LNCaP clone FGC (cell line): ENCODE measurements at regions not wholly inside any gene's neighbourhood (a gene's known extent, or its start where the extent isn't known, plus 50 kb on each side); places are given as distances from the start of the nearest gene placed in this dataset.

Experiments used
- DNase-seq: peaks from one replicate; pipeline ENCODE4 v3.0.0-alpha.2; 2011; ENCODE audit warnings: low read depth
- H3K4me3 ChIP-seq: 2 replicates; pipeline ENCODE4 v1.5.1; 2011; ENCODE audit warnings: mild to moderate bottlenecking, low read depth, low read length, control low read depth
- CTCF ChIP-seq: IDR thresholded peaks from 2 replicates; pipeline ENCODE4 v1.5.1; 2012; ENCODE audit warnings: mild to moderate bottlenecking; ENCODE audit not compliant: control insufficient read depth, insufficient read depth; ENCODE audit errors: extremely low read depth

GRCh38 chr5:130715541-130715940, 449.5 kb downstream of the HINT1 start:
- no peak for DNase-seq
- no peak overlapping the region for H3K4me3 ChIP-seq
- TF ChIP-seq CTCF, result no peak

GRCh38 chr5:130714200-130714599, 450.9 kb downstream of the HINT1 start:
- no peak for TF ChIP-seq CTCF
- no peak overlapping the region for H3K4me3 ChIP-seq
- DNase-seq, result no peak

GRCh38 chr5:130712324-130712723, 452.7 kb downstream of the HINT1 start:
- no peak for DNase-seq
- no peak for TF ChIP-seq CTCF
- H3K4me3 ChIP-seq, result no peak overlapping the region

- no peak for DNase-seq
- TF ChIP-seq CTCF, result no peak
- H3K4me3 ChIP-seq, result no peak overlapping the region
Measured at GRCh38 chr5:130710596-130710995, 454.5 kb downstream of the HINT1 start.

- no peak for TF ChIP-seq CTCF
- no peak for DNase-seq
- no peak overlapping the region for H3K4me3 ChIP-seq
Measured at GRCh38 chr5:130708754-130709153, 456.3 kb downstream of the HINT1 start.

- no peak for TF ChIP-seq CTCF
- DNase-seq, result no peak
- no peak overlapping the region for H3K4me3 ChIP-seq
Measured at GRCh38 chr5:130706696-130707095, 458.4 kb downstream of the HINT1 start.

GRCh38 chr5:130705368-130705767, 459.7 kb downstream of the HINT1 start:
- DNase-seq, result no peak
- TF ChIP-seq CTCF, result no peak
- no peak overlapping the region for H3K4me3 ChIP-seq
